Cerebellar cortex (tissue), 1 donor: ENCODE measurements at regions not wholly inside any gene's neighbourhood (a gene's known extent, or its start where the extent isn't known, plus 50 kb on each side); places are given as distances from the start of the nearest gene placed in this dataset.
"Not testable (repeated sequence)": the region's sequence is repeated elsewhere in the genome, so short reads cannot be mapped to it uniquely, and the experiment has no call there.

Experiments
- DNase-seq: peaks from one replicate; pipeline ENCODE4 v3.0.0-alpha.2; 2015; ENCODE audit warnings: low spot score

DNA sequence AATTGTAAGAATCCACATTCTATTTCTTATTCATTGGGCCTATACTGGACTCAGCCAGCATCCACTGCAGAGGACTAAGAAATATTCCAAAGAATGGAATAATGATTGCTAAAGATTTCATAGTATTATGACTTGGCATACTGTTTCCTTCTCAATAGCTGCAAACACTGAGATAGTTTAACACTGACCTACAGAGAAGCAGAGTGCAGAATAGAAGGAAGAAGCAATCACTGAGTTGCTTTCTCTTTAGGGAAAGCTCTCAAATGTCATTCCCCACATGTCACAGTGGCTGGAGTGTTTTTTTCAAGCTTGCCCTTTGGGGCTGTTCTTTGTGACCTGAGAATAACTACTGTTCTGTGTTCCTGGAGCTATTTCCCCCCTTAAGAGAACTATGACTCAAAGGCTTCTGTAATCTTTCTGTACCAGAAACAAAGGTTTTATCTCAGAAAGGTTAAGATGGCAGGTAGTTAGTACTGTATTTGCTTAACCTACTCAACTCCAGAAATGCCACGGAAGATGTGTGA, 243.6 kb upstream of the LUZP2 start:
- no peak for DNase-seq

- no peak for DNase-seq
These were observed 232.0 kb upstream of the LUZP2 start for GRCh38 chr11:24264868-24265267.

DNA sequence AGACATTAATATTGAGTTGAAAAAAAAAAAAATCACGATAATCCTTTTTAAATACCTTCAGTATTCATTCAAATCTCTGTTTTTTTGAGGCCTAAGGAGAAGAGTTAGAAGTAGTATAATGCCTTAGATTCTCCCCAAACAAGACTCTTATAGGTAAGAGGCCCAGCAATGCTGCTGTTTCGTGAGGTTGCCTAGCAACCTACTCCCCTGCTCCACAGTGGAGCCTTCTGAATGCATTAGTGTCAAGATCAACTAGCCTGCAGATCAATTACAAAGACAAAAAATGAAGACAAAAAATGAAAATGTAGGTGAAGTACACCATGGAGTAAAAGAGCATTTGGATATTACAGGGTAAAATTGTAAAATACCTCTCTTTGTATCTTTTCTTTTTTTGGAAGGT, 229.8 kb upstream of the LUZP2 start:
- DNase-seq: no peak

DNA sequence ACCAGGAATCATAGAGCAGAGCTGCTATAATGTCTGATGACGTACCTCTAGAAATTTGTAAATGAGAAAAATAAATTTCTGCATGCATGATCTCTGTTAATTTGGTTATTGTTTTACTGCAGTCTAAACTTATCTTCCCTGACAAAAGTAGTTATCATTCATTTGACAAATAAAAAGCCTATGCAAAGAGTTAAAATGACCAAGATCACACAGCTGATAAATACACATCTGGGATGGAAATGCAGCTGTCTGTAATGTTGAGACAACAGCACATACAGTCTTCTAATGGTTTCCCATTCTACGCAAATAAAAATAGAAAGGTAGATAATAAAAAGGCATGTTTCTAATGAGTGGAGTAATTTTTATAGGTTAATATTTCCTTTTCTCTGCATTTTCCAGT, 225.1 kb upstream of the LUZP2 start:
- DNase-seq: no peak

- DNase-seq: not testable (repeated sequence)
These were observed 222.6 kb upstream of the LUZP2 start for GRCh38 chr11:24274214-24274781.

- DNase-seq: no peak
These were observed 210.6 kb upstream of the LUZP2 start for GRCh38 chr11:24286238-24286637.

DNA sequence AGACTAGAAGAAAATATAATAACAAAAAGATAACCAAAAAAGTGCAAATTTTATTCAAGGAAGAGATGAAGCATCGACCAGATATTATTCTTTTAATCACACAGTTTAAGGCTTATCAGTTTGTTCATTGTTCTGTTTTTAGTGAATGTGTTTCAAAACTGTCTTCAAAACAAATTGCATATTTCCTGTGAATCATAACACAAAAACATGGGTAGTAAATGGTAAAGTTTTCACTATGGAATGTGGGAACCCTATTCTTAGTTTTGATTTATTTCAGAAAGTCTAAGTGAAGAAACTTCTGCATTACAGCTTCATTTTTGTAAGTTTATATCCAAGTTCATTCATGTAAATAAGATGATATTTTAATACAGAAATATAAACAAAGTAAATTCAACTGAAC, 207.6 kb upstream of the LUZP2 start:
- DNase-seq: no peak

DNA sequence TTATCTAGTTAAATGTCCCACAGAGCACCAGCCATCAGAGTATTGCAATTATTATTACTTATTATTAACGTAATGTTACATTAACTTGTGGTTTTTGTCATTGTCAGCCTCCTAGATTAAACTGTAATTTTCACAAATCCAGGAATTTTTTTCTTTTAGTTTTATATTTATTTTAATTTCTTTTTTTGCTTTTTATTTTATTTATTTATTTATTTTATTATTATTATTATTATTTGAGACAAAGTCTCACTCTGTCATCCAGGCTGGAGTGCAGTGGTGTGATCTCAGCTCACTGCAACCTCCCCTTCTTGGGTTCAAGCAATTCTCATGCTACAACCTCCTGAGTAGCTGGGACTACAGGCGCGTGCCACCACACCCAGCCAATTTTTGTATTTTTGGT, 202.9 kb upstream of the LUZP2 start:
- no peak for DNase-seq

DNA sequence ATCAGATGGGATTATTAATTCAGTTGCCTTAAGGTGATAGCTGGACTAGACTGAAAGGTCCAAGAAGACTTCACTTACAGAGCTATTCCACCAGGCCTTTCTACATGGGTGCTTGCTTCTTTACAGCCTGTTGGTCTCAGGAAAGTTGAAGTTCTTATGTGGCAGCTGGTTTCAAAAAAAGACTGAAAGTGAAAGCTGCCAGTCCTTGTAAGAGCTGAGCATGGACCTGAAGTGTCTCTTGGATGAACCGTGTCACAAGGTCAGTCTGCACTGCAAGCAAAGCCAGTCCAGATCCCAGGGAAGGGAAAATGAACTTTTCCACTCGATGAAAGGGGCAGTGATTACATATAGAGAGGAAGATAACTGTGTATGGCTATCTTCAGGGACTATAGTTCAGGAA, 201.5 kb upstream of the LUZP2 start:
- no peak for DNase-seq

DNA sequence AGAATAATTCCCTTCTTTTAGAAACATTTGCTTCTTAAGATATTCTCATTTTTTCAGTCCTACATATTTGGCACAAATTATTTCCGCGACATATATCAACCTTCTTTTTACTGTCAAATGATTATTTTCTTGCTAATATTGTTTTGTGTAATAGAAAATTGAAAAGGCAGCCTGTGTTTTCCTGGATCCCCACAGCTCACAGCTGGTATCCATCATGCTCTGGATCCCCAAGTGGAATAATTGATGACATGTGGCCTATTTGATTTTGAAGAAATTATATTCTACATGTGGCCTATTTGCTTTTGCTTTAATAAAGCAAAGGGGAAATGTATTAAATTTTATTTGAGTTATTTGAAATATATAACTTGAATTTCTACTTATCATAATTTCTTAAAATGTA, 199.4 kb upstream of the LUZP2 start:
- DNase-seq: no peak

- no peak for DNase-seq
These were observed 198.7 kb upstream of the LUZP2 start for GRCh38 chr11:24298146-24298545.

- no peak for DNase-seq
These were observed 184.9 kb upstream of the LUZP2 start for GRCh38 chr11:24311974-24312373.

GRCh38 chr11:24312464-24313238, 184.2 kb upstream of the LUZP2 start:
- DNase-seq: no peak

GRCh38 chr11:24321229-24321628, 175.6 kb upstream of the LUZP2 start:
- DNase-seq: no peak

GRCh38 chr11:24324211-24324610, 172.6 kb upstream of the LUZP2 start:
- no peak for DNase-seq

DNA sequence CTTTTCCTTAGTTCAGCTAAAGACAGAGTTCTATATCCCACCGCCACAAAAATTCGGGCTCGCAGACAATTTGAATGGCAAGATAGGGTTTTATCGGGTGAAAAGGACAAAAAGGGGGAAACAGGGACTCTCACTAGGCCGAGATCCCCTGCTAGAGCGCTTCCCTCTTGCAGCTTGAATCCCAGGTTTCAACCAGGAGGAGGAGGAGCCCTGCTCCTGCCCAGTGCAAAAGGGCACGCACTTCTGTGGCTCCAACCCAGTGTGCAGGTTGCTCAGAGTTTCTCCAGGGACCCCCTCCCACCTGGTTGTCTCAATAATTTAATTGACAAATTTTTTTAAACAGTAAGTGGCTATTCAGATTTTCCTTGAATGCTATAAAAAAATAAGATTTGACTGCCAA, 152.6 kb upstream of the LUZP2 start:
- DNase-seq: no peak

DNA sequence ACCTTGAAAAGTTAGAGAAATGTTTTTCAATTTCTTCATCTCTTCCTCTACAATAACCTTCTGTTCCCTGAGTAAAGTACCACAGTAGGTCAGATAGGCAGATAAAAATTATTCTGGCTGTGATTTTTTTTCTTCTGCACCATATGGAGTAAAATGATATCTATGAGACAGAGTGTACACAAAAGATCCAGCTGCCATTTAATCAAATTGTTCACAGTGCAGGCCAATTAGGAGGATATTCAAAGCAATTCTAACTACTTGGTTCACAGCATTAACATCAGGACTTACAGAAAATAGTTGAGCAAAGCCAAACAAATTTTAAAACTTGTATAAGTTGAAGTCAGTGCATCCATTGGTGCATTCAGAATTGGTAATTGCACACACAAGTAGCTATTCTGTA, 147.9 kb upstream of the LUZP2 start:
- no peak for DNase-seq

DNA sequence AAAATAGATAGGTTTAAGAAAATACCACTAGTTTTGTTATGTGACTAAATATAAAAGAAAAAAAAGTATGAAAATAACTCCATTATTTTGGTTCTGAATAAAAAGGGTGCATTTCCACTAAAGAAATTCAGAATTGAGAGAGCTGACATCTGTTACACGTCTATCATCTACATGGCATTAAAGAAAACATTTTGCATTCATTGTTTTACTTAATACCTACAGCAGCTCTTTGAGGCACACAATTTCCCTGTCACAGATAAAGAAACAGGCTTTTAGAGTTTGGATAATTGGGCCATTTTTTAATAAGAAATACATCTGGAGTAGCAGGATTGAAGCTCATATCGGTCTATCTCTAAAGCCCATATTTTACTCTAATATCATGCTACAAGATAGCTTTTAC, 145.7 kb upstream of the LUZP2 start:
- no peak for DNase-seq

DNA sequence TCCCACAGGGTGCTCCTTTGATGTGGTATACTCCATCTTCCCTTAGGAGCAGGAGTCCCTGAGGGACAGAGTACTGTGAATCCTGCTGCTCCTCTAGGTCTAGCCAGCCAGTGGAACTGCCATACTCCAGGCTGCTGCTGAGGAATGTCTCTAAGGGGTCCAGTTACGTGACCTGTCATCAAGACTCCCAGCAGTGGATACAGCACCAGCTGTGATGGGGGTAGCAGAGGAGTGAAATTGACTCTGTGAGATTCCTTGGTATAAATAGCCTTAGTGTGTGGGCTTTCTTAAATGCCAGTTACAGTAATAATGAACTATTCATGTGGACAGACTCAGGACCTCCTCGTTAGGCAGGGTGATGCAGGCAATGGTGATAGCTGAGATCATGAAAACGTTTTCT, 140.4 kb upstream of the LUZP2 start:
- DNase-seq: no peak

GRCh38 chr11:24357620-24358410, 139.0 kb upstream of the LUZP2 start:
- no peak for DNase-seq

DNA sequence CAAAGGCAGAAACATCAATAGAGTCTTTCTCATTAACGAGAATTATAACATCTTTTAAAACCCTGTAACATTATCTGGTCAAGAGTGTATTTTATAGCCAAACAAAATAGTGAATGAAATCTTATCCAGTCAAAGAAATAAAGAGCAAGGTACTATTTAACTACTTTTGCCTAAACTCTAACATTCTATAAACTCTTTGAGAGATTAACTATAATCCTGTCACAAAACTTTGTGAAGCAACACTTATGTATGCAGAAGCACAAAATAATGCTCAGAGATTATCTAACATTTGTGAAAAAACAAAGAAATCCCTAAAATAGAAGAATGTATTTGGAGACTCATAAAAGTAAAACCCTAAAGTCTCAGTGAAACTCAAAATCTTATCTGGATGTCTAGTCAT, 124.4 kb upstream of the LUZP2 start:
- DNase-seq: no peak

GRCh38 chr11:24373516-24373915, 123.3 kb upstream of the LUZP2 start:
- DNase-seq: no peak

DNA sequence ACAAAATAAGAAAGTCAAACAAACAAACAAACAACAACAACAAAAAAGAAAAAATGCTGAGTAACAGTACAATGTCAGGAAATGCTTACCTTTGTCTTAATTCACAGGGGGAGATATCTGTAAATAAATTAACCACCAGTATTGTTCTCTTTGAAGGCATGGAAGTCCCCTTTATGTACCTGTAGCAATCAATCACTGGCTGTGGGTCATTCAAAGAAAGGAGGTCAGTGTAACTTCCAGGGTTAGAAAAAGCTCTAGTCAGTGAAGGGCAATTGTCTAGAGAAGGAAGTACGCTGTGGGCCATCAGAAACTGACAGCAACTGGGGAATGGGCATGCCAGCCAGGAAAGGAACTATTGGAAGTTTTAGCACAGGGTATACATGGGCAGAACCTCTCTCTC, 121.5 kb upstream of the LUZP2 start:
- DNase-seq: no peak
